Choroid plexus epithelial cell (primary cell): ENCODE measurements at regions not wholly inside any gene's neighbourhood (a gene's known extent, or its start where the extent isn't known, plus 50 kb on each side); places are given as distances from the start of the nearest gene placed in this dataset.

Source experiments
- DNase-seq: peaks from one replicate; pipeline ENCODE4 v3.0.0-alpha.2; 2010; ENCODE audit warnings: low read depth
- H3K4me3 ChIP-seq: 2 replicates; pipeline ENCODE4 v1.5.1; 2011; ENCODE audit warnings: low read depth, mild to moderate bottlenecking, control low read depth, low read length, moderate library complexity
- TF ChIP-seq, protein P1 (sequence below): conservative IDR thresholded peaks from 2 replicates; pipeline ENCODE4 v1.5.1; 2011; ENCODE audit warnings: low read depth, mild to moderate bottlenecking, control low read depth, inconsistent platforms, low read length, moderate library complexity

DNA sequence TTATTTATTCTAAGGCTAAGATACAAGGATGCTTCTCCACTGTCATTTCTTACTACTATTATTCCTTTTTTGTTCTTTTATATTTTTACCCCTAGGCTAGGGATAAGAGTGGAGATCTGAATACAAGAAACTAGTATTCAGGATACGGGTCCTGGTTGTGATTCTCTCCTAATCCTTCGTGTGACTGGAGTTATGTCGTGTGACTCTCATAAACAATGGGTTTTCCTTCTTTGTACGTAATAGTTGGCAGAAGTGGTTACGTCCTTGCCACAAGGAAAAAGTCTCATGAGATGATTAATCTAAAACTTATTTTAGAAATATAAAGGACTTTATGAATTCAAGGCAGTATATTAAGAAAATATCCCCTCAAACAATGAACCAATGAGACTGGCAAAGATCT, 497.2 kb upstream of the FAM241A start:
- TF ChIP-seq, protein P1, sequence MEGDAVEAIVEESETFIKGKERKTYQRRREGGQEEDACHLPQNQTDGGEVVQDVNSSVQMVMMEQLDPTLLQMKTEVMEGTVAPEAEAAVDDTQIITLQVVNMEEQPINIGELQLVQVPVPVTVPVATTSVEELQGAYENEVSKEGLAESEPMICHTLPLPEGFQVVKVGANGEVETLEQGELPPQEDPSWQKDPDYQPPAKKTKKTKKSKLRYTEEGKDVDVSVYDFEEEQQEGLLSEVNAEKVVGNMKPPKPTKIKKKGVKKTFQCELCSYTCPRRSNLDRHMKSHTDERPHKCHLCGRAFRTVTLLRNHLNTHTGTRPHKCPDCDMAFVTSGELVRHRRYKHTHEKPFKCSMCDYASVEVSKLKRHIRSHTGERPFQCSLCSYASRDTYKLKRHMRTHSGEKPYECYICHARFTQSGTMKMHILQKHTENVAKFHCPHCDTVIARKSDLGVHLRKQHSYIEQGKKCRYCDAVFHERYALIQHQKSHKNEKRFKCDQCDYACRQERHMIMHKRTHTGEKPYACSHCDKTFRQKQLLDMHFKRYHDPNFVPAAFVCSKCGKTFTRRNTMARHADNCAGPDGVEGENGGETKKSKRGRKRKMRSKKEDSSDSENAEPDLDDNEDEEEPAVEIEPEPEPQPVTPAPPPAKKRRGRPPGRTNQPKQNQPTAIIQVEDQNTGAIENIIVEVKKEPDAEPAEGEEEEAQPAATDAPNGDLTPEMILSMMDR = no peak
- DNase-seq = no peak

DNA sequence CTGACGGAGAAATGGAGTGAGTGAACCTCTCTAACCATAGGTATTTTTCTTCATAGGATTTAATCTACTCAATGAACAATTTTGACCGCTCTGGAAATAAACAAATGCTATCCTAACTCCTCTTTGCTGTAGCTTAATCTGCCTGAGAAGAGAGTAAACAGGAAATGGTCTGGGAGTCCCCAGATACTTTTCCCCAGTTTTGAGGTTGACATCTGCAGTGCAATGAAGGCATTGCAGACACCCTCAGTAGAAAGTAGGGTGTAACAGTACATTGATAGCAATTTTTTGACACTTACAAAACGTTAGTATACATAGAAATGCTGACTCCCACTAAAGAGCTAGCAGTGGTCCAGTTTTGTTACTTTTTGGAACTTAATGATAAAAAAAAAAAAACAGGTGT, 495.9 kb upstream of the FAM241A start:
- no peak overlapping the region for H3K4me3 ChIP-seq
- DNase-seq = no peak
- TF ChIP-seq, protein P1 = no peak

More for the DNA sequence above, 497.2 kb upstream of the FAM241A start:
- H3K4me3 ChIP-seq = no peak overlapping the region

DNA sequence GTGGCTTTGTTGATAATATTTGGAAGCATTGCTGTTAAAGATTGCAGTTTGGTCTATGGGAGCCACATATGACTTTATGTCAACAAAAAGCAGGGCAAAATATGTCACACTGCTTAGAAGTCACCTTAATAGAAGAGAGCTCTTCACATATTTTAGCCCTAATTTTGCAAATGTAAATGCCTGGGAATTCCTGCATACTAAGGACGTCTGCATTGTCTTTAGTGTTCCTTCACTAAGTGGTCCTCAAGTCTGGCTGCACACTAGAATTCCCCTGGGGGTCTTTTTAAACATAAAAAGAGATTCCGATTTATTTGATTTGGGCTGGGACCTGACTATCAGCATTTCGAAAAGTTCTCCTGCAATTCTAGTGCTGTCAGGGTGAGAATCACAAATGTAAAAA, 495.1 kb upstream of the FAM241A start:
- TF ChIP-seq, protein P1 = no peak
- H3K4me3 ChIP-seq = no peak overlapping the region
- no peak for DNase-seq

DNA sequence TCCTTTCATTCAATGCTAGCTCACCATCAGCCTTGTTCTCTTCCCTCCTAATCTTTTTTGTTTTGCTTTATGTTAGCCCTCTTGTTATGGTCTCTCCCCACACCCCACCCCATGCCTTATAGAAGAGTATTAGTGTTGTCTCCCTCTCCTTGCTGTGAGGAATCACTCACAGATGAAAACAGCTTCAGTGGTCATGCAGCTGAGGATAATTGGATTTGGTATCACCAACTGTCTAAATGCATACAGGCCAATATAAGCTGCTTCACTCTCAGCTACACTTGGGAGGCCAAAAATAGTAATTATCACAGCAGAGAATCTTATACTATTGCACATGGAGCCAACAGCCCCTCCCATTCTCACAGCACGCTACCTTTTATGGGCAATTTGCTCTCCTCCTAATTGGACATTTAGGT, 494.6 kb upstream of the FAM241A start:
- no peak for DNase-seq
- TF ChIP-seq, protein P1 = no peak
- no peak overlapping the region for H3K4me3 ChIP-seq

DNA sequence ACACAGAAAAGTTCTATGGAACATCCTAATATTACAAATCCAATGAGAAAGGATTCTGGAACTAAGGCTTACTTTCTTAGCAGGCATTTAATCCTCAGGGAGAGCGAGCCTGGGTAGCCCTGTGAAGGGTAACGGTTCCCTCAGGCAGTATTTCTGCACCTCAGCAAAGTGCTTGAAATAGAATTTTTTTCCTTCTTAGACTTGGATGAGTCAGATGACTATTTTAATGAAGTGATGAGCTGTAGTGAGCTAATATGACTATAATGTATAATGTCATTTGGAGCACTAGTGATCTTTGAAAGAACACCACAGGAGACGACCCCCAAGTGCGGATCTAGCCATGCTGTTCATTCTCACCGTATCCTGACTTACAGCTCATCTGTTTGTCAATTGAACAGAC, 493.0 kb upstream of the FAM241A start:
- TF ChIP-seq, protein P1 = no peak
- no peak overlapping the region for H3K4me3 ChIP-seq
- DNase-seq = no peak

DNA sequence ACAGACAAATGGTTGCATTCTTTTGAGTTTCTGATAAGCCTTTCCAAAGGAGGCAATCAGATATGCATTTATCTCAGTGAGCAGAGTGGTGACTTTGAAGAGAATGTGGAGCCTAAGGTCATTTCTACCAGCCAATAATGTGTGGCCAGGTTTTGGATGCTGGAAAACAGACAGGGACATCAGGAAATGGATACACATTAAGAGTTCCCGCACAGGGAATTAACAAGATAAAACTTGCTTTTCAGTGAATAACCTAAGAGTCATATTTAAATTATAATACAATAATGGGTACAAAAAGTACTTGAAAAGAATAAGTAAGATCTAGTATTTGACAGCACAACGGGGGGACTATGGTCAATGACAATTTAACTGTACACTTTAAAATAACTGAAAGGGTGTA, 492.3 kb upstream of the FAM241A start:
- no peak for DNase-seq
- TF ChIP-seq, protein P1 = no peak
- no peak overlapping the region for H3K4me3 ChIP-seq

DNA sequence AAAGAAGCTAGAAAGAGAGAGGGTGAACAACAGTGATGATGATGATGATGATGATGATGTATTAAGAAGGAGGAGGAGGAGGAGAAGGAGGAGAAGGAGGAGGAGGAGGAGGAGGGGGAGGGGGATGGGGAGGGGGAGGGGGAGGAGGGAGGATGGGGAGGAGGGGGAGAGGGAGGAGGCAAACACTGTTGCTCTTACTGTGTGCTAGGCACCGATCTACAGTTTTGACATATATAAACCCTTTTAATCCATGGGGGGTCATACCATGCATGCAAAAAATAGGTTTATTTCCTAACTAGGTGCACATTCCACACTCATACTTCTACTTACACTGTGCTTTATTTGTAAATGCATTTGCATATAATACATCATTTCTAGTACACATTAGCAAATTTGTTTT, 482.8 kb upstream of the FAM241A start:
- no peak for DNase-seq
- no peak overlapping the region for H3K4me3 ChIP-seq
- TF ChIP-seq, protein P1 = no peak
